SJCRH30 (cell line): ENCODE measurements at regions not wholly inside any gene's neighbourhood (a gene's known extent, or its start where the extent isn't known, plus 50 kb on each side); places are given as distances from the start of the nearest gene placed in this dataset.

Experiments used
- DNase-seq, 2 experiments: peaks; one replicate each; pipeline ENCODE4 v3.0.0-alpha.2; 2015 to 2020
- H3K27ac ChIP-seq: fragments of 250-450 bp; sonication (Bioruptor Pico); 2 replicates; pipeline ENCODE4 v1.5.1; 2020; ENCODE audit warnings: mild to moderate bottlenecking, moderate library complexity
- H3K27me3 ChIP-seq: fragments of 250-450 bp; sonication (Bioruptor Pico); 2 replicates; pipeline ENCODE4 v1.5.1; 2020; ENCODE audit warnings: mild to moderate bottlenecking, moderate library complexity
- H3K36me3 ChIP-seq: fragments of 250-450 bp; sonication (Bioruptor Pico); 2 replicates; pipeline ENCODE4 v1.5.1; 2020; ENCODE audit warnings: mild to moderate bottlenecking, moderate library complexity
- H3K4me1 ChIP-seq: fragments of 250-450 bp; sonication (Bioruptor Pico); 2 replicates; pipeline ENCODE4 v1.5.1; 2020; ENCODE audit warnings: mild to moderate bottlenecking, moderate library complexity
- H3K4me3 ChIP-seq: fragments of 250-450 bp; sonication (Bioruptor Pico); 2 replicates; pipeline ENCODE4 v1.5.1; 2020; ENCODE audit warnings: mild to moderate bottlenecking, moderate library complexity
- H3K9me3 ChIP-seq: fragments of 250-450 bp; sonication (Bioruptor Pico); replicated peaks from 2 replicates; pipeline ENCODE4 v1.5.1; 2020; ENCODE audit warnings: mild to moderate bottlenecking, moderate library complexity

- no peak overlapping the region for H3K27ac ChIP-seq
- DNase-seq = peak; percentile 75 to 76
- no peaks in the 10 kb centered on the region for H3K9me3 ChIP-seq
- no peak overlapping the region for H3K4me3 ChIP-seq
- H3K27me3 ChIP-seq = no peaks in the 10 kb centered on the region
- H3K36me3 ChIP-seq = no peaks in the 10 kb centered on the region
- H3K4me1 ChIP-seq = peaks cover 18% of the 10 kb centered on the region
Observed at GRCh38 chr2:21422050-21422449, 298.3 kb downstream of the TDRD15 start.

- H3K4me3 ChIP-seq = no peak overlapping the region
- H3K9me3 ChIP-seq = no peaks in the 10 kb centered on the region
- no peaks in the 10 kb centered on the region for H3K27me3 ChIP-seq
- H3K27ac ChIP-seq = peak overlapping the region; percentile 59
- H3K4me1 ChIP-seq = peaks cover 18% of the 10 kb centered on the region
- no peak for DNase-seq
- no peaks in the 10 kb centered on the region for H3K36me3 ChIP-seq
Observed at GRCh38 chr2:21422724-21423522, 299.2 kb downstream of the TDRD15 start.

- peak overlapping the region; percentile 59 for H3K27ac ChIP-seq
- H3K36me3 ChIP-seq = no peaks in the 10 kb centered on the region
Observed at GRCh38 chr2:21423854-21424253, 300.1 kb downstream of the TDRD15 start.

GRCh38 chr2:21424375-21424774 is 300.6 kb downstream of the TDRD15 start:
- no peak overlapping the region for H3K4me3 ChIP-seq
- H3K36me3 ChIP-seq = no peaks in the 10 kb centered on the region
- peak overlapping the region; percentile 59 for H3K27ac ChIP-seq
- no peaks in the 10 kb centered on the region for H3K9me3 ChIP-seq
- H3K4me1 ChIP-seq = peaks cover 18% of the 10 kb centered on the region
- peak in 1 of 2 experiments; percentile 19 for DNase-seq
- H3K27me3 ChIP-seq = no peaks in the 10 kb centered on the region

More at GRCh38 chr2:21423854-21424253, 300.1 kb downstream of the TDRD15 start:
- no peaks in the 10 kb centered on the region for H3K9me3 ChIP-seq
- H3K4me1 ChIP-seq = peaks cover 18% of the 10 kb centered on the region
- H3K27me3 ChIP-seq = no peaks in the 10 kb centered on the region
- DNase-seq = peak; percentile 49 to 60
- no peak overlapping the region for H3K4me3 ChIP-seq

GRCh38 chr2:21427606-21428005 is 303.8 kb downstream of the TDRD15 start:
- H3K27me3 ChIP-seq = no peaks in the 10 kb centered on the region; the same call in 1 of the 2 replicates
- H3K27ac ChIP-seq = no peak overlapping the region
- DNase-seq = no peak
- no peaks in the 10 kb centered on the region for H3K9me3 ChIP-seq
- H3K4me1 ChIP-seq = peaks cover 18% of the 10 kb centered on the region
- H3K36me3 ChIP-seq = no peaks in the 10 kb centered on the region
- no peak overlapping the region for H3K4me3 ChIP-seq

GRCh38 chr2:21428754-21429153 is 305.0 kb downstream of the TDRD15 start:
- DNase-seq = no peak
- Histone ChIP-seq H3K4me3 (no peak overlapping the region), H3K4me1 (peaks cover 8% of the 10 kb centered on the region), H3K36me3 (no peaks in the 10 kb centered on the region), H3K27me3 (no peaks in the 10 kb centered on the region; the same call in 1 of the 2 replicates), H3K27ac (no peak overlapping the region), H3K9me3 (no peaks in the 10 kb centered on the region)

GRCh38 chr2:21429747-21430146 is 306.0 kb downstream of the TDRD15 start:
- no peaks in the 10 kb centered on the region for H3K36me3 ChIP-seq
- H3K27ac ChIP-seq = no peak overlapping the region
- H3K4me1 ChIP-seq = no peaks in the 10 kb centered on the region
- H3K9me3 ChIP-seq = no peaks in the 10 kb centered on the region
- H3K27me3 ChIP-seq = no peaks in the 10 kb centered on the region; the same call in 1 of the 2 replicates
- DNase-seq = no peak
- no peak overlapping the region for H3K4me3 ChIP-seq

- peak in 1 of 2 experiments; percentile 27 for DNase-seq
- H3K9me3 ChIP-seq = no peaks in the 10 kb centered on the region
- no peaks in the 10 kb centered on the region for H3K4me1 ChIP-seq
- no peak overlapping the region for H3K27ac ChIP-seq
- no peak overlapping the region for H3K4me3 ChIP-seq
- H3K27me3 ChIP-seq = no peaks in the 10 kb centered on the region; the same call in 1 of the 2 replicates
- no peaks in the 10 kb centered on the region for H3K36me3 ChIP-seq
Observed at GRCh38 chr2:21431078-21431477, 307.3 kb downstream of the TDRD15 start.

- no peak for DNase-seq
- no peaks in the 10 kb centered on the region for H3K9me3 ChIP-seq
- no peak overlapping the region for H3K27ac ChIP-seq
- no peak overlapping the region for H3K4me3 ChIP-seq
- H3K27me3 ChIP-seq = no peaks in the 10 kb centered on the region
- no peaks in the 10 kb centered on the region for H3K36me3 ChIP-seq
- no peaks in the 10 kb centered on the region for H3K4me1 ChIP-seq
Observed at GRCh38 chr2:21438949-21439348, 315.2 kb downstream of the TDRD15 start.

GRCh38 chr2:21441442-21441841 is 317.7 kb downstream of the TDRD15 start:
- Histone ChIP-seq H3K9me3 (no peaks in the 10 kb centered on the region), H3K4me1 (no peaks in the 10 kb centered on the region), H3K27me3 (no peaks in the 10 kb centered on the region), H3K27ac (no peak overlapping the region), H3K36me3 (no peaks in the 10 kb centered on the region), H3K4me3 (no peak overlapping the region)
- no peak for DNase-seq

GRCh38 chr2:21443494-21444105 is 319.8 kb downstream of the TDRD15 start:
- no peak overlapping the region for H3K27ac ChIP-seq

GRCh38 chr2:21449881-21450280 is 326.1 kb downstream of the TDRD15 start:
- DNase-seq = no peak
- Histone ChIP-seq H3K27me3 (no peaks in the 10 kb centered on the region), H3K4me3 (no peak overlapping the region), H3K27ac (no peak overlapping the region), H3K4me1 (no peaks in the 10 kb centered on the region), H3K9me3 (no peaks in the 10 kb centered on the region), H3K36me3 (no peaks in the 10 kb centered on the region)

More at GRCh38 chr2:21443494-21444105, 319.8 kb downstream of the TDRD15 start:
- H3K4me1 ChIP-seq = no peaks in the 10 kb centered on the region
- no peaks in the 10 kb centered on the region for H3K27me3 ChIP-seq
- peak in 1 of 2 experiments; percentile 25 for DNase-seq
- H3K36me3 ChIP-seq = no peaks in the 10 kb centered on the region
- no peaks in the 10 kb centered on the region for H3K9me3 ChIP-seq
- H3K4me3 ChIP-seq = no peak overlapping the region

GRCh38 chr2:21451403-21451802 is 327.6 kb downstream of the TDRD15 start:
- Histone ChIP-seq H3K36me3 (no peaks in the 10 kb centered on the region), H3K4me1 (no peaks in the 10 kb centered on the region), H3K27ac (no peak overlapping the region), H3K4me3 (no peak overlapping the region), H3K27me3 (no peaks in the 10 kb centered on the region), H3K9me3 (no peaks in the 10 kb centered on the region)
- no peak for DNase-seq

- Histone ChIP-seq H3K36me3 (no peaks in the 10 kb centered on the region), H3K27ac (no peak overlapping the region), H3K9me3 (0 out of 2 replicates have a peak, but pooled peaks cover 4% of the 10 kb centered on the region), H3K4me1 (no peaks in the 10 kb centered on the region), H3K27me3 (no peaks in the 10 kb centered on the region), H3K4me3 (no peak overlapping the region)
- DNase-seq = no peak
Observed at GRCh38 chr2:21452263-21452662, 328.5 kb downstream of the TDRD15 start.

GRCh38 chr2:21452678-21453077 is 328.9 kb downstream of the TDRD15 start:
- no peak for DNase-seq
- H3K36me3 ChIP-seq = no peaks in the 10 kb centered on the region
- 0 out of 2 replicates have a peak, but pooled peaks cover 4% of the 10 kb centered on the region for H3K9me3 ChIP-seq
- no peak overlapping the region for H3K27ac ChIP-seq
- H3K27me3 ChIP-seq = no peaks in the 10 kb centered on the region
- H3K4me3 ChIP-seq = no peak overlapping the region
- H3K4me1 ChIP-seq = no peaks in the 10 kb centered on the region
